WTC11 (cell line): ENCODE measurements at regions not wholly inside any gene's neighbourhood (a gene's known extent, or its start where the extent isn't known, plus 50 kb on each side); places are given as distances from the start of the nearest gene placed in this dataset.

Experiments used
- ATF6 ChIP-seq: sonication (generic); formaldehyde crosslinking; IDR thresholded peaks from 2 replicates; pipeline ENCODE4 v1.8.1; 2023; ENCODE audit warnings: mild to moderate bottlenecking, missing genetic modification reagents
- CBFB ChIP-seq: sonication (generic); formaldehyde crosslinking; IDR thresholded peaks from 2 replicates; pipeline ENCODE4 v1.8.1; 2022; ENCODE audit warnings: mild to moderate bottlenecking, low read depth, missing genetic modification reagents
- CTCF ChIP-seq: fragments of 200-600 bp; IDR thresholded peaks from 2 replicates; pipeline ENCODE4 v1.8.0; 2022; ENCODE audit warnings: antibody characterized with exemption
- E2F4 ChIP-seq: sonication (generic); formaldehyde crosslinking; IDR thresholded peaks from 2 replicates; pipeline ENCODE4 v1.8.1; 2022; ENCODE audit warnings: low read depth, mild to moderate bottlenecking, moderate library complexity, missing genetic modification reagents, borderline replicate concordance
- ESRRA ChIP-seq: sonication (generic); formaldehyde crosslinking; IDR thresholded peaks from 2 replicates; pipeline ENCODE4 v1.8.1; 2022; ENCODE audit warnings: mild to moderate bottlenecking, missing genetic modification reagents, borderline replicate concordance
- PREB ChIP-seq: sonication (generic); formaldehyde crosslinking; IDR thresholded peaks from 2 replicates; pipeline ENCODE4 v1.8.1; 2022; ENCODE audit warnings: mild to moderate bottlenecking, missing genetic modification reagents, moderate library complexity, borderline replicate concordance
- ZNF121 ChIP-seq: sonication (generic); formaldehyde crosslinking; IDR thresholded peaks from 2 replicates; pipeline ENCODE4 v1.8.0; 2023; ENCODE audit warnings: missing genetic modification reagents
- ZSCAN18 ChIP-seq: fragments of 250-450 bp; sonication (Bioruptor Pico); IDR thresholded peaks from 2 replicates; pipeline ENCODE4 v2.1.2; 2022; ENCODE audit warnings: mild to moderate bottlenecking, moderate library complexity
- TF ChIP-seq, protein P1 (sequence below): sonication (generic); formaldehyde crosslinking; IDR thresholded peaks from 2 replicates; pipeline ENCODE4 v1.8.1; 2023; ENCODE audit warnings: mild to moderate bottlenecking, missing genetic modification reagents, moderate library complexity
- TF ChIP-seq, protein P2 (sequence below): sonication (generic); formaldehyde crosslinking; IDR thresholded peaks from 2 replicates; pipeline ENCODE4 v1.8.0; 2022; ENCODE audit warnings: mild to moderate bottlenecking, missing genetic modification reagents

- TF ChIP-seq ZNF121 (no peak), ATF6 (CRISPR knock-in tag) (no peak), CTCF (no peak), PREB (CRISPR knock-in tag) (no peak), E2F4 (no peak), ZSCAN18 (no peak), ESRRA (CRISPR knock-in tag) (no peak), CBFB (CRISPR knock-in tag) (no peak)
- TF ChIP-seq, protein P1, sequence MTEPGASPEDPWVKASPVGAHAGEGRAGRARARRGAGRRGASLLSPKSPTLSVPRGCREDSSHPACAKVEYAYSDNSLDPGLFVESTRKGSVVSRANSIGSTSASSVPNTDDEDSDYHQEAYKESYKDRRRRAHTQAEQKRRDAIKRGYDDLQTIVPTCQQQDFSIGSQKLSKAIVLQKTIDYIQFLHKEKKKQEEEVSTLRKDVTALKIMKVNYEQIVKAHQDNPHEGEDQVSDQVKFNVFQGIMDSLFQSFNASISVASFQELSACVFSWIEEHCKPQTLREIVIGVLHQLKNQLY = no peak
- TF ChIP-seq, protein P2, sequence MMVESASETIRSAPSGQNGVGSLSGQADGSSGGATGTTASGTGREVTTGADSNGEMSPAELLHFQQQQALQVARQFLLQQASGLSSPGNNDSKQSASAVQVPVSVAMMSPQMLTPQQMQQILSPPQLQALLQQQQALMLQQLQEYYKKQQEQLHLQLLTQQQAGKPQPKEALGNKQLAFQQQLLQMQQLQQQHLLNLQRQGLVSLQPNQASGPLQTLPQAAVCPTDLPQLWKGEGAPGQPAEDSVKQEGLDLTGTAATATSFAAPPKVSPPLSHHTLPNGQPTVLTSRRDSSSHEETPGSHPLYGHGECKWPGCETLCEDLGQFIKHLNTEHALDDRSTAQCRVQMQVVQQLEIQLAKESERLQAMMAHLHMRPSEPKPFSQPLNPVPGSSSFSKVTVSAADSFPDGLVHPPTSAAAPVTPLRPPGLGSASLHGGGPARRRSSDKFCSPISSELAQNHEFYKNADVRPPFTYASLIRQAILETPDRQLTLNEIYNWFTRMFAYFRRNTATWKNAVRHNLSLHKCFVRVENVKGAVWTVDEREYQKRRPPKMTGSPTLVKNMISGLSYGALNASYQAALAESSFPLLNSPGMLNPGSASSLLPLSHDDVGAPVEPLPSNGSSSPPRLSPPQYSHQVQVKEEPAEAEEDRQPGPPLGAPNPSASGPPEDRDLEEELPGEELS (CRISPR knock-in tag) = no peak
Observed at GRCh38 chr1:80989455-80989854, 811.3 kb upstream of the ADGRL2 start.
